ENCODE measurements at regions not wholly inside any gene's neighbourhood (a gene's known extent, or its start where the extent isn't known, plus 50 kb on each side); places are given as distances from the start of the nearest gene placed in this dataset.
"Not testable (repeated sequence)": the region's sequence is repeated elsewhere in the genome, so short reads cannot be mapped to it uniquely, and the experiment has no call there.

GRCh38 chr6:170097505-170098427 is 193.1 kb downstream of the DLL1 start:
- DNase-seq (ENCODE audit: low read depth), result no peak

- DNase-seq (ENCODE audit: low read depth), result no peak
These were observed 193.9 kb downstream of the DLL1 start for GRCh38 chr6:170096803-170097504.

- DNase-seq (ENCODE audit: low read depth), result no peak
These were observed 194.6 kb downstream of the DLL1 start for GRCh38 chr6:170096191-170096802.

- DNase-seq (ENCODE audit: low read depth), result no peak
These were observed 195.5 kb downstream of the DLL1 start for GRCh38 chr6:170095273-170095981.

- DNase-seq (ENCODE audit: low read depth), result no peak
These were observed 196.1 kb downstream of the DLL1 start for GRCh38 chr6:170094686-170095272.

- no peak for DNase-seq (ENCODE audit: low read depth)
These were observed 197.0 kb downstream of the DLL1 start for GRCh38 chr6:170093658-170094596.

- DNase-seq (ENCODE audit: low read depth), result no peak
These were observed 197.6 kb downstream of the DLL1 start for GRCh38 chr6:170093276-170093657.

- DNase-seq (ENCODE audit: low read depth), result no peak
These were observed 198.1 kb downstream of the DLL1 start for GRCh38 chr6:170092826-170093225.

GRCh38 chr6:170091639-170092579 is 199.0 kb downstream of the DLL1 start:
- no peak for DNase-seq (ENCODE audit: low read depth)

- DNase-seq (ENCODE audit: low read depth), result no peak
These were observed 199.8 kb downstream of the DLL1 start for GRCh38 chr6:170091000-170091638.

- no peak for DNase-seq (ENCODE audit: low read depth)
These were observed 200.3 kb downstream of the DLL1 start for GRCh38 chr6:170090561-170090960.

- DNase-seq (ENCODE audit: low read depth), result peak; percentile 83
These were observed 200.9 kb downstream of the DLL1 start for GRCh38 chr6:170089963-170090362.

- peak; percentile 90 for DNase-seq (ENCODE audit: low read depth)
These were observed 202.3 kb downstream of the DLL1 start for GRCh38 chr6:170088582-170088955.

GRCh38 chr6:170087941-170088581 is 202.8 kb downstream of the DLL1 start:
- peak; percentile 94 for DNase-seq (ENCODE audit: low read depth)

- DNase-seq (ENCODE audit: low read depth), result not testable (repeated sequence)
These were observed 203.5 kb downstream of the DLL1 start for GRCh38 chr6:170087421-170087780.

- DNase-seq (ENCODE audit: low read depth), result no peak
These were observed 204.0 kb downstream of the DLL1 start for GRCh38 chr6:170086639-170087420.
